LNCaP clone FGC (cell line): ENCODE measurements at regions not wholly inside any gene's neighbourhood (a gene's known extent, or its start where the extent isn't known, plus 50 kb on each side); places are given as distances from the start of the nearest gene placed in this dataset.

Experiments used
- DNase-seq: peaks from one replicate; pipeline ENCODE4 v3.0.0-alpha.2; 2011; ENCODE audit warnings: low read depth
- H3K4me3 ChIP-seq: 2 replicates; pipeline ENCODE4 v1.5.1; 2011; ENCODE audit warnings: mild to moderate bottlenecking, low read depth, low read length, control low read depth
- TF ChIP-seq, protein P1 (sequence below): IDR thresholded peaks from 2 replicates; pipeline ENCODE4 v1.5.1; 2012; ENCODE audit warnings: mild to moderate bottlenecking; ENCODE audit not compliant: control insufficient read depth, insufficient read depth; ENCODE audit errors: extremely low read depth

DNA sequence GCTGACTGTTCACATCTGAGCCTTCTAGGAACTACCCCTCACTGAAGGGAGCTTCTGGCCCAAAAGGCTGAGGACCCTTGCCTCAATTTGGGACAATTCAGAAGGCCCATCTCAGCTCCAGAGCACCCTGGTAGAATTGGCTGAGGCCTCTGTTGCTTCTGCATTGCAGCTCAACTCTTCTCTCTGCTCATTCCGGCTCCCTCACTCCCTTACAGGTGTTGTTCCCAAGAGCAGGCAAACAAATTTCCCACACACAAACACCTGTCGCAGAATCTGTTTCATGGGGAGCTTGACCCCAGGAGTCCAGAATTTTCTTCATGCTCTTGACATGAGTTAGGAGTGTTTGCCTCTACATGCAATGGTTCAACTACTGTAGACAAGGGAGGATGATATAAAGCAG is 78.7 kb downstream of the CRYGS start:
- TF ChIP-seq, protein P1, sequence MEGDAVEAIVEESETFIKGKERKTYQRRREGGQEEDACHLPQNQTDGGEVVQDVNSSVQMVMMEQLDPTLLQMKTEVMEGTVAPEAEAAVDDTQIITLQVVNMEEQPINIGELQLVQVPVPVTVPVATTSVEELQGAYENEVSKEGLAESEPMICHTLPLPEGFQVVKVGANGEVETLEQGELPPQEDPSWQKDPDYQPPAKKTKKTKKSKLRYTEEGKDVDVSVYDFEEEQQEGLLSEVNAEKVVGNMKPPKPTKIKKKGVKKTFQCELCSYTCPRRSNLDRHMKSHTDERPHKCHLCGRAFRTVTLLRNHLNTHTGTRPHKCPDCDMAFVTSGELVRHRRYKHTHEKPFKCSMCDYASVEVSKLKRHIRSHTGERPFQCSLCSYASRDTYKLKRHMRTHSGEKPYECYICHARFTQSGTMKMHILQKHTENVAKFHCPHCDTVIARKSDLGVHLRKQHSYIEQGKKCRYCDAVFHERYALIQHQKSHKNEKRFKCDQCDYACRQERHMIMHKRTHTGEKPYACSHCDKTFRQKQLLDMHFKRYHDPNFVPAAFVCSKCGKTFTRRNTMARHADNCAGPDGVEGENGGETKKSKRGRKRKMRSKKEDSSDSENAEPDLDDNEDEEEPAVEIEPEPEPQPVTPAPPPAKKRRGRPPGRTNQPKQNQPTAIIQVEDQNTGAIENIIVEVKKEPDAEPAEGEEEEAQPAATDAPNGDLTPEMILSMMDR: no peak
- no peak for DNase-seq
- H3K4me3 ChIP-seq: no peak overlapping the region

DNA sequence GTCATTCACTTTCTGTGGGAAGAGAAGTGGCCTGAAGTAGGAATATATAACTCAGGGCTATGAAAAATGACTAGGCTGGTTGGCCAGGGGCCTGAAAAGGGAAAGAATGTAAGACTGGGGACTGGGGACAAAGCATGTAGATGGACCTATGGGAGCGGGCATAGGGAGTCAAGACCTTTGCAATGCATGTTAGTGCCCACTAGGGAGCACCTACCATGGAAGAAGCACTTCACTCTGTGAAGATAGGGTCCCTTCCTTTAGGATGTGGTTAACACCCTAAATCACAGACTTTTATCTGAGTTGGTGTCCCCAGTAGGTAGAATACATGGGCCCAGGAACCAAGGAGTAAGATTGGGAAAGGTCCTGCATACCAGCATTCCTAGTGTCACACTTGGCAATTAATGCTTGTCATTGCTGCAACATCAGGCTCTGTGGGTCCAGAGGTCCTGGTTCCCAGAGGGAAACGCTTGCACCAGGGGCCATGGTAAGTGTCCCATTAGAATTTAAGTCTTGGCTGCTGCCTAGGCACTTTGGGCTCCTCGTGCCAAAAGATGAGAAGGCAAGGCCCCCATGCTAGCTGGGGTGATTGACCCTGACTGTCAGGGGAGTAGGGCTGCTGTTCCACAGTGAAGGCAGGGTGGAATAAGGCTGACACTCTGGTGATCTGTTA is 79.6 kb downstream of the CRYGS start:
- TF ChIP-seq, protein P1: 0 out of 2 replicates have a peak, but pooled peaks have one; percentile 14
- H3K4me3 ChIP-seq: no peak overlapping the region
- DNase-seq: no peak

- no peak overlapping the region for H3K4me3 ChIP-seq
- no peak for DNase-seq
- TF ChIP-seq, protein P1: no peak
Observed at GRCh38 chr3:186461141-186461540, 83.0 kb downstream of the CRYGS start.

DNA sequence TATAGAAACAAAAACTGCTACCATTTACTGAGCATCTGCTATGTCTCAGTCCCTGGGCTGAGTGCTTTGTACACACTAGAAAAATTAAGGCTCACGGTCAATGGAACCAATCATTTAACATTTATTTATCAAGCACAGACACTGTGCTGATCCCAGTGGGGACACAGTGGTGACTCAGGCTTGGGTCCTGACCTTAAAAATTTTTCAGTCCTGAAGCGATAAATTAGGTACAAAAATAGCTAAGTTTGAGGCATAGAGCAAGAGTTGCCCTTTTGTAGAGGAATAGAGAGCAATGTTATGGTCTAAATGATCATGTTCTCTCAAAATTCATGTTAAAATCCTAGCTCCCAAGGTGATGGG is 85.1 kb downstream of the CRYGS start:
- no peak overlapping the region for H3K4me3 ChIP-seq

GRCh38 chr3:186458306-186459107 is 85.7 kb downstream of the CRYGS start:
- TF ChIP-seq, protein P1: no peak
- no peak for DNase-seq
- H3K4me3 ChIP-seq: no peak overlapping the region

More for the DNA sequence above, 85.1 kb downstream of the CRYGS start:
- TF ChIP-seq, protein P1: no peak
- DNase-seq: no peak

GRCh38 chr3:186457236-186457635 is 86.9 kb downstream of the CRYGS start:
- no peak for DNase-seq
- H3K4me3 ChIP-seq: no peak overlapping the region
- TF ChIP-seq, protein P1: no peak
